ENCODE measurements at regions not wholly inside any gene's neighbourhood (a gene's known extent, or its start where the extent isn't known, plus 50 kb on each side); places are given as distances from the start of the nearest gene placed in this dataset.

DNA sequence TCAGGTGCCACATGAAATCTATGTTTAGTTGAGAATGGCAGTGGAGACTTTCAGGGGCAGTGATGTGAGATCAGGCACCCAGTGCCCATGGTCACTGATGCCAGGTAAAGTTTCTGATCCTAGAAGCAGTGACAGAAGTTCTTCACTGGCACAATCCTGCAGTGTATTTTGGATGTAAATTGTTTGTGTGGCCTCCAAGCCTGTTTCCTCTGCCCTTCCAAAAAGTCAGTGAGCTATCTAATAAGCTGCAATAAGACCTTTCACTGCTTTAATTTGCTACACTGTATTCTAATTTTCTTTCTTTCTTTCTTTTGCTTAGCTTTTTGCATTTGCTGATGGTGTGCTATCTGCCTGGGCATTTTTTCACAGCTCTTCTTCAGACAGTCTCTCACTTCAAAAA, 1348.6 kb downstream of the ADGRL3 start:
- Histone ChIP-seq H3K36me3 (ENCODE audit: low read depth) (no peaks in the 10 kb centered on the region), H3K9me3 (no peaks in the 10 kb centered on the region), H3K4me3 (no peak overlapping the region), H3K4me1 (ENCODE audit: low read depth) (peaks cover 3% of the 10 kb centered on the region)
- DNase-seq: no peak
- no peak for ATAC-seq
- no peak for TF ChIP-seq CTCF (IDR thresholded peaks at IDR 0.05)
- intact Hi-C loops (cut with DNase I, micrococcal nuclease): no loop called here

DNA sequence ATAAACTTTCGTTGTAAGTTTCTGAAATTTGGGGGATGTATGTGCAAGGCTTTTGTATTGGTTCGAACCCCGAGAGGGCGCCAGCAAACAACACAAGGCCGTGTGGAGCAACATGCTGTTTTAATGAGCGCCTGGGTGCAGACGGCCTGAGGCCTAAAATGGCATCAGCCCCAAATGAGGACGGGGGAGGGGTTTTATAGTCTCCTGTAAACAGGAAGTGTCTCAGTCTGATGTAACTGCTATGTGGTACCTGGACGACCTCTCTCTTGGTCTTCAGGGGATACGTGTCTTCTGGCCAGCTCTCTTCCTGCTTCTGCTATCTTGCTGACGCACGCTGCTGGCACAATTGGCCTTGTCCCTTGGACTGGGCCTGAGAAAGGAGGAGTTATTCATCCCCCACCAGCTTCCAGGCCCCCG, 1348.0 kb downstream of the ADGRL3 start:
- Histone ChIP-seq H3K4me1 (ENCODE audit: low read depth) (peaks cover 3% of the 10 kb centered on the region), H3K9me3 (no peaks in the 10 kb centered on the region), H3K36me3 (ENCODE audit: low read depth) (no peaks in the 10 kb centered on the region), H3K4me3 (no peak overlapping the region)
- ATAC-seq (no peak), DNase-seq (no peak)
- intact Hi-C loops (cut with DNase I, micrococcal nuclease): no loop called here
- TF ChIP-seq CTCF (IDR thresholded peaks at IDR 0.05): no peak

- Histone ChIP-seq H3K36me3 (ENCODE audit: low read depth) (no peaks in the 10 kb centered on the region), H3K4me1 (ENCODE audit: low read depth) (no peaks in the 10 kb centered on the region), H3K9me3 (no peaks in the 10 kb centered on the region), H3K4me3 (no peak overlapping the region)
- intact Hi-C loops (cut with DNase I, micrococcal nuclease): no loop called here
- no peak for TF ChIP-seq CTCF (IDR thresholded peaks at IDR 0.05)
- ATAC-seq (no peak), DNase-seq (no peak)
These were observed 1344.3 kb downstream of the ADGRL3 start for GRCh38 chr4:62544428-62544827.

- intact Hi-C loops (cut with DNase I, micrococcal nuclease): no loop called here
- no peak overlapping the region for H3K4me3 ChIP-seq
- H3K4me1 ChIP-seq (ENCODE audit: low read depth): no peaks in the 10 kb centered on the region
- no peaks in the 10 kb centered on the region for H3K36me3 ChIP-seq (ENCODE audit: low read depth)
- ATAC-seq: no peak
- no peak for DNase-seq
- peaks cover 4% of the 10 kb centered on the region for H3K9me3 ChIP-seq
- TF ChIP-seq CTCF (IDR thresholded peaks at IDR 0.05): no peak
These were observed 1342.9 kb downstream of the ADGRL3 start for GRCh38 chr4:62543002-62543401.

DNA sequence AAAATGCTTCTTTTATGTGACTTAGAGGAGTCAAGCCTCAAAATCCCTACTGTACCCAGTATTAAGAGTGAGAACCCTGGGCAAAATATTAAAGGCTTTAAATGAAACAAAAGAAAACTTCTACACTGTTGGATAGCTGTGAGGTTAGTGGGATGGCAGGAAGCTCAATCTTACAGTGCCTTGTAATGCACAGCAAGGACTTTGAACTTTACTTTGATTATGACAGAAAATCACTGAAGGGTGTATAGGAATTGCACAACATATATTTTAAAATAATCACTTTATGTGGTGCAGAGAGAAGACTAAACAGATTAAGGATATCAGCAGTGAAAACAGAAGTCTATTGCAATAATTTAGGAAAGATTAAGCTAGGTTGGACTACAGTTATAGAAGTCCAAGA, 1333.4 kb downstream of the ADGRL3 start:
- Histone ChIP-seq H3K9me3 (peaks cover 4% of the 10 kb centered on the region), H3K4me3 (no peak overlapping the region), H3K36me3 (ENCODE audit: low read depth) (no peaks in the 10 kb centered on the region), H3K4me1 (ENCODE audit: low read depth) (no peaks in the 10 kb centered on the region)
- TF ChIP-seq CTCF (IDR thresholded peaks at IDR 0.05): no peak
- DNase-seq: peak in 1 of 3 donors; percentile 9
- ATAC-seq: peak; percentile 78
- intact Hi-C loops (cut with DNase I, micrococcal nuclease): no loop called here

DNA sequence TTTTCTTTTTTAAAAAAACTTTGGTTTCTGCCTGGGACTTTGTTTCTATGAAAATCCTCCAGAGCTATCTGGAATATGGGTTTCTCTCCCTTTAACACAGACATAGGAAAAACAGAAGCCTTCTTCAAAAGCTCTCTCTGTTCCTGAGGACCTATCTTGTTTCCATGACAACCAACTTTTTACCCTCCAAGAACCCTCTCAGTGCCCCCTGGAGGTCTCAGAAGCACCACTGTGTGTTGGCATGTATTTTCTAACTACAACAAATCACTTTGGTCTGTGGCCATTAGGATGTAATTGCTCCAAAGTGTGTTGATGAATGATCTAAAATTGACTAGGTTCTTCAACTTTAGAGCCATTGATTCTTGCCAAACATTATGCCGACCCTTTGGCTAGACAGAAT, 1331.6 kb downstream of the ADGRL3 start:
- intact Hi-C loops (cut with DNase I, micrococcal nuclease): no loop called here
- DNase-seq (no peak), ATAC-seq (no peak)
- no peak for TF ChIP-seq CTCF (IDR thresholded peaks at IDR 0.05)
- H3K4me3 ChIP-seq: no peak overlapping the region
- no peaks in the 10 kb centered on the region for H3K9me3 ChIP-seq
- no peaks in the 10 kb centered on the region for H3K36me3 ChIP-seq (ENCODE audit: low read depth)
- H3K4me1 ChIP-seq (ENCODE audit: low read depth): no peaks in the 10 kb centered on the region
